ENCODE measurements at regions not wholly inside any gene's neighbourhood (a gene's known extent, or its start where the extent isn't known, plus 50 kb on each side); places are given as distances from the start of the nearest gene placed in this dataset.

- Mint-ChIP-seq H3K9me3 (peaks cover 15% of the 10 kb centered on the region), H3K27ac (peak overlapping the region; percentile 5), H3K4me1 (no peaks in the 10 kb centered on the region), H3K4me3 (no peak overlapping the region), H3K27me3 (peaks cover 9% of the 10 kb centered on the region), H3K36me3 (no peaks in the 10 kb centered on the region)
These were observed 482.5 kb downstream of the PTPRU start for GRCh38 chr1:29718791-29719190.

DNA sequence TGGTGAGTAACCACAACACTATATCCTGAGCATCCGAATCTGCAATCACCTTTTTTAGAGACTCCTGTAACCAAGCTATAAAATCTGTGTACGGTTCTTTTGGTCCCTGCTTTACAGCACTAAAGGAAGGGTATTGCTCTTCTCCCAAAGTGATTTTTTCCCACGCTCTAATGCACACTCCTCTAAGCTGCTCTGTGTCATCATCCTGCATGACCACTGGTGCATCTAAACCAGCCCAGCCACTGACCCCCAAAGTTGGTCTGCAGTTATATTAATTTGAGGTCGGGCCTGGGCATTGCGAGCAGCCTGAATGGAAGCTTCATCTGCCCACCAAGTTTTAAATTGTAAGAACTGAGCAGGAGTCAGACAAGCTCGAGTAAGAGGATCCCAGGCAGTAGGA is 480.0 kb downstream of the PTPRU start:
- no peaks in the 10 kb centered on the region for H3K4me1 Mint-ChIP-seq
- H3K27ac Mint-ChIP-seq = no peak overlapping the region
- H3K9me3 Mint-ChIP-seq = peaks cover 15% of the 10 kb centered on the region
- no peak overlapping the region for H3K4me3 Mint-ChIP-seq
- peaks cover 18% of the 10 kb centered on the region for H3K27me3 Mint-ChIP-seq
- H3K36me3 Mint-ChIP-seq = no peaks in the 10 kb centered on the region

DNA sequence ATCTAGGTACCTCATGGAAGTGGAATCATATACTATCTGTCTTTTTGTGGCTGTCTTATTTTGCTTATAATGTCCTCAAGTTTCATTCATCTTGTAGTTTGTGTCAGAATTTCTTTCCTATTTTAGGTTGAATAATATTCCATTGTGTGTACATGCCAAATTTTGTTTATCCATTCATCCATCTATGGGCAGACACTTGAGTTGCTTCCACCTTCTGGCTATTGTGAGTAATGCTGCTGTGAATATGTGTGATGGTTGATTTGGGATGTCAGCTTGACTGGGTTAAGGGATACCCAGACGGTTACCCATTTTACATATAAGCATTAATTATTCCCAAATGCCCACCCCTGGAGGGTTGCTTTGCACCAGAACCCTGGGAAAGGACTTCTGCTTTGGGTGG is 477.5 kb downstream of the PTPRU start:
- Mint-ChIP-seq H3K27me3 (peaks cover 11% of the 10 kb centered on the region), H3K36me3 (no peaks in the 10 kb centered on the region), H3K4me3 (no peak overlapping the region), H3K4me1 (no peaks in the 10 kb centered on the region), H3K27ac (no peak overlapping the region), H3K9me3 (peaks cover 10% of the 10 kb centered on the region)

DNA sequence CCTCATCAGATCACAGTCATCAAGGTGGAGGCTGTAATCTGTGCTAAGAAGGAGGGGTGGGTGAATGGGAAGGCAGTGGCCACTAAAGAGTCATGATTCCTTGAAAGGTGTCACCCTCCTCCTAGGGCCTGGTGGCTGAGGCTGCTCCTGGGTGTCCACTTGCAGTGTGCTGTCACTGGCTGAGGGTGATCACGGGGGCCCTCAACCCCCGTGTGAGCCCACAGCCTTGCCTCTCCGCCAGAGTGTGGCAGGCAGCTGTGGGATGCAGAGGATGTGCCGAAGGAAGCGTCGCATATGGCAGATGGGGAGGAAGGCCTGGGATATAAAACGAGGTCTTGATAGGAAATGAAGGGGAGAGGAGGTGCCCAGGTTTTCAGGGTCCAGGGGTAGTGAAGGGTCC is 476.5 kb downstream of the PTPRU start:
- no peak overlapping the region for H3K4me3 Mint-ChIP-seq
- H3K4me1 Mint-ChIP-seq = no peaks in the 10 kb centered on the region
- H3K36me3 Mint-ChIP-seq = no peaks in the 10 kb centered on the region
- H3K9me3 Mint-ChIP-seq = peaks cover 7% of the 10 kb centered on the region
- H3K27ac Mint-ChIP-seq = no peak overlapping the region
- peaks cover 12% of the 10 kb centered on the region for H3K27me3 Mint-ChIP-seq

GRCh38 chr1:29712284-29712651 is 475.9 kb downstream of the PTPRU start:
- no peak overlapping the region for H3K4me3 Mint-ChIP-seq
- no peaks in the 10 kb centered on the region for H3K4me1 Mint-ChIP-seq
- no peaks in the 10 kb centered on the region for H3K36me3 Mint-ChIP-seq
- H3K27me3 Mint-ChIP-seq = peaks cover 12% of the 10 kb centered on the region
- no peak overlapping the region for H3K27ac Mint-ChIP-seq
- peaks cover 3% of the 10 kb centered on the region for H3K9me3 Mint-ChIP-seq

DNA sequence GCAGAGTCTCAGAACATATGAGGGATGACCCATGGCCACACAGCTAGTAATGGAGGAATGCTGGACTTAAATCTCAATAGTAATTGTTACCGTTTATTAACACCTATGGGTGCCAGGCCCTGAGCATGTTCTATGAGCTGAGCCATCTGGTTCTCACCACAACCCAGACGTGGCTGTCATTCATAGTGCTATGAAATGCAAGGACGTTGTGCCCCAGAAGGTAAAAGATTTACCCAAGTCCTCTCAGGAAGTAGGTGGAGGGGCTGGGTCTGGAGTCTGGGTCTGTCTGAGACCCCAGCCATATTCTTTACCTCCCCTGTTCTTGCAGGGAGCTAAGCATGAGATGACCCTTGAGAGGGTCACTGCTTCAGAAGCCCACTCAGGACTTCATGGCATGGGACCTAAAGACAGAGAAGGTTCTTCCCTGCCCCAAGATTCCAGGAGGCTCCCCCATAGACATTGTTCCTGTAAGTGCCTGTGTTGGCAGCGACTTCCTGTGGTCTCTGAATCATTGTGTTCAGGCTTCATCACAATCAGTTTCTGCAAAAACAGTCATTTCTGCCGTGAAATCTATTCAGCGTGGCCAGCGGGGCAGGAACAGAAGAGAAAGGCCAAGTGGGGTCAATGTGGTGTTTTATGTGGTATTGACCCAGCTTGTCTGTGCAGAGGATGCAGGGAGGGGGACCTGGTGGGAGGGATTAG is 475.4 kb downstream of the PTPRU start:
- Mint-ChIP-seq H3K27ac (no peak overlapping the region), H3K36me3 (no peaks in the 10 kb centered on the region), H3K27me3 (peaks cover 12% of the 10 kb centered on the region), H3K9me3 (no peaks in the 10 kb centered on the region), H3K4me3 (no peak overlapping the region), H3K4me1 (no peaks in the 10 kb centered on the region)

DNA sequence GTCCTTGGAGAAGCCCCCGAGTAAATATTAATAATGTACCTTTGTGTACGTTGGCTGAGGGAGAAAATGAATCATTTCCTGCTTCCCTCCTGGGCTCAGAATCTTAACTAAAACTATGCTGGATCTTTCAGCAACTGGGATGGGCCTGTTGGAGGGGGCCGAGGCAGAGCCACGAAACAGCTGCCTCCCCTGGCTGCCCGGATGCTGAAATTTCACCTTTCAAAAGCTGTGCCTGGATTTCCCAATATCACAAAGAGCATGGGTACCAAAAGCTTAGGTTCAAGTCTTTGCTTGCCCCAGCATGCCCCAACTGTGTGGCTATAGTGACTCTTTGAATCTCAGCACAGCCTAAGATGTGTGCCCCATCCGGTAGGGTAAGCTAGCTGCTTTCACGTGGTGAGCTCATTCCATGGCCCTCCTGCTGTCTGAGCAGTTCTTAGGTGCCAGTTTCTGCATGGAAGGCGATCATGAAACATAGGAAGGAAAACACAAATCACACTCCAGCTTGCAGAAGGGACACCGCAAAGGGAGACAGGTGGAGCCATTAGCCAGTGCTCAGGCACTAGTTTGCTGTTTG is 473.5 kb downstream of the PTPRU start:
- H3K4me1 Mint-ChIP-seq = no peaks in the 10 kb centered on the region
- no peak overlapping the region for H3K27ac Mint-ChIP-seq
- H3K27me3 Mint-ChIP-seq = peaks cover 30% of the 10 kb centered on the region
- no peak overlapping the region for H3K4me3 Mint-ChIP-seq
- no peaks in the 10 kb centered on the region for H3K36me3 Mint-ChIP-seq
- no peaks in the 10 kb centered on the region for H3K9me3 Mint-ChIP-seq

DNA sequence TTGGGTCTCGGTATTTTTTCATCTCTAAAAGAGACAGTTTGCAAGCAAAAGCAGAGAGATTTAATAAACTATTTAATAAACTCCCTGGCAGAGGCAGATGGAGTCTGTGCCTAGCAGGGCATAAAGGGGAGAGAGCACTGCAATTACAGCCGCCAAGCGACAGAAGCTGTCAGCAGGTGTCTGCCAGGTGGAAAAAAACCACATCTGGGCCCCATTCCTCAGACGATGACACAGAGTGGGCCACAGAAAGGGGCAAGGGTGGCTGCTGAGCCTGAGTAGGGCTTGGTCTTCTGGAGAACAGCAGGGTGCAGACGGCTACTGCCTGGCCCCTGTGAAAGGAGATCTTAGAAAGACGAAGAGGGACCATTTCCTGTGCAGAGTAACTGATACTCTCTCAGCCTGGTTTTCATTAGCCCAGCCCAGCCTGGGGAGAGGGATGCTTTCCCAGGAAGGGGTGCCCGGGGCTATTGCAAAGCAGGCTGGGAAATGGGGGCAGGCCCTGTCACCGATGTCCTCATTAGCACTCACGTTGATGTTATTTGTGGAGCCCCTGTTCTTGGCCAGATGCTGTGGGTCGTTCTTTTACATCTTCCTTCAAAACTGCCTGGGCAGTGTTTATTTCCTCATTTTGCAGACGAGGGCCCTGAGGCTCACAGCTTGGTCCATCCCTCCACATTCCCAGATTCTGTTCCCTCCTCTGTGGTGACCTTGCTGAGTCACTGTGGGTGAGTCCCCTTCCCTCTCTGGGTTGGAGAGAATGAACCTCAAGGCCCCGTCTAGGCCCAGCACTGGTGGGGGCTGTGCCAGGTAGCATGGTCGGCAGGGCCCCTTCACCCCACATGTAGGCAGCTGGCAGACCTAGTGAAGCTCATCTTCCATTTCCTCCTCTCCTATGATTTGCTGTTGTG is 472.7 kb downstream of the PTPRU start:
- Mint-ChIP-seq H3K27me3 (peaks cover 34% of the 10 kb centered on the region), H3K27ac (no peak overlapping the region), H3K36me3 (no peaks in the 10 kb centered on the region), H3K4me1 (no peaks in the 10 kb centered on the region), H3K4me3 (no peak overlapping the region), H3K9me3 (no peaks in the 10 kb centered on the region)

- Mint-ChIP-seq H3K27ac (no peak overlapping the region), H3K4me3 (no peak overlapping the region), H3K9me3 (no peaks in the 10 kb centered on the region), H3K36me3 (no peaks in the 10 kb centered on the region), H3K27me3 (peaks cover 36% of the 10 kb centered on the region), H3K4me1 (no peaks in the 10 kb centered on the region)
These were observed 472.1 kb downstream of the PTPRU start for GRCh38 chr1:29708381-29708780.

DNA sequence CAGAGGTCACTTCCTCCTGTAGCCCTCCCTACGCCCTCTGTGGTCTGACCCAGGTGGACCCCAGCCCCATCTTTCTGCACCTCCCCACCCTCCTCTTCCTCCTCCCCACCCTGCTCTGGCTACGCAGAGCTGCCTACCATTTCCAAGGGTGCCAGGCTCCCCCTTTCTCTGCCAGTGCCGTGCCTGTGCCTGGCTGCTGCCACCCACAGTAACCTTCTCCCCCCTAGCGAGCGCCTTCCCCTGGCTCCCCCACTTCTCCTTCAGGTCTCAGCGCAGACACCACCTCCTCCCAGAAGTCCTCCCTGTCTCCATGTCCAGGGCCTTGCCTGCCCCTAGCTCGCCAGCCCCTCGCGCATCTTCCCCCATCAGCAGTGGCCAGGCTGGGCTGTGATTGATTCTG is 471.5 kb downstream of the PTPRU start:
- Mint-ChIP-seq H3K4me3 (no peak overlapping the region), H3K27me3 (peaks cover 34% of the 10 kb centered on the region), H3K27ac (no peak overlapping the region), H3K36me3 (no peaks in the 10 kb centered on the region), H3K4me1 (no peaks in the 10 kb centered on the region), H3K9me3 (no peaks in the 10 kb centered on the region)

DNA sequence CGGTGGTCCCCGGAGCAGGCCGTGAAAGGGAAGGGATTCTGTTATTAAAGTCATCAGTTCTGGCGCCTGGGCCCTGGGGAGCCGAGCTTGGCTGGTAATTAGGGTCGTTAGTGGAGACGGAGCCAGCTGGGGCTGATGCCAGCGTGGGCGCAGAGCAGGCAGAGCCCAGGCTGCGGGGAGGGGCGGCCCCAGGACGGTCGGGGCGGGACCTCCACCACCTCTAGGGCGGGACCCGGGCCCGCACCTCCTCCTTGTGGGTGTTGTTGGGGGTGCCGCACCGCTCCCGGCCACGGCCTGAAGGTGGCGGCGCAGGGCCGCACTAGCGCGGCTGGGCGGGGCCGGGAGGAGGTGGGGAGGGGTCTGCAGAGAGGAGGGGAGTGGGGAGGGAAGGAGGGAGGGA is 470.6 kb downstream of the PTPRU start:
- Mint-ChIP-seq H3K27me3 (peaks cover 34% of the 10 kb centered on the region), H3K27ac (no peak overlapping the region), H3K4me3 (no peak overlapping the region), H3K9me3 (no peaks in the 10 kb centered on the region), H3K4me1 (no peaks in the 10 kb centered on the region), H3K36me3 (no peaks in the 10 kb centered on the region)

GRCh38 chr1:29704430-29704829 is 468.1 kb downstream of the PTPRU start:
- no peak overlapping the region for H3K27ac Mint-ChIP-seq
- H3K4me3 Mint-ChIP-seq = no peak overlapping the region
- H3K4me1 Mint-ChIP-seq = no peaks in the 10 kb centered on the region
- H3K36me3 Mint-ChIP-seq = no peaks in the 10 kb centered on the region
- H3K9me3 Mint-ChIP-seq = no peaks in the 10 kb centered on the region
- H3K27me3 Mint-ChIP-seq = peaks cover 37% of the 10 kb centered on the region

DNA sequence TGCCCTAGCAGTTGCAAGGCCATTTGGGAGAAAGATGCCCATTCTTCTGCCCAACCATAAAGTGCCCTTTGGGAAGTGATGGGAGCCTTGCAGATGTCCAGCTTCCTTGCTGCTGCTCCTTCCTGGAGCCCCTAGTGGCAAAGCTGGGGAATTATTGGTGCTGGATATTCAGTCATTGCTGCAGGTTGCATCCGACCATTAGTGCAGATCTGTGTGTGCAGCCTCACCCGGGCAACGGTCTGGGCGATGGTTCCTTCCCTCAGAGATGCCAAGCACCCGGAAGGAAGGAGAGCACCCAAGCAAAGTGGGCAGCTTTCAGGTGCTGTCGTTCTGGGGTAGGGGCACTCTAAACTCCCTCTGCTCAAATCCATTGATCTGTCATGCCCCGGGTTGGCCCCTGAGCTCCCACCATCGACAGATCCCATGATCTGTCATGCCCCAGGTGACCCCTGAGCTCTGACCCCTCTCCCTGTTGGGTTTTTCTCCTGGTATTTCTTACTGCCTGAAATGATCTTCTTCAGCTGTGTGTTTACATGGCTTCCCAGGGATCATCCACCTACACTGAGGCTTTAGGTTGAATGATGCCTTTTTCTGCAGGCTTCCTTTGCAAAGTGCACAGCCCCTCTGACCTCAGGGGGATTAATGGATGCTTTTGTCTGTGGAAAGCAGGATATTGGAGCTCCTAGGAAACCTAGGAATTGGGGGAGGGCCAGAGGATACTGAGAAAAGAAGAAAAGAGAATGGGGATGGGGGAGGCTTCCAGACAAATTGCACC is 467.5 kb downstream of the PTPRU start:
- Mint-ChIP-seq H3K4me3 (no peak overlapping the region), H3K9me3 (no peaks in the 10 kb centered on the region), H3K4me1 (no peaks in the 10 kb centered on the region), H3K27me3 (peaks cover 40% of the 10 kb centered on the region), H3K27ac (no peak overlapping the region), H3K36me3 (no peaks in the 10 kb centered on the region)

DNA sequence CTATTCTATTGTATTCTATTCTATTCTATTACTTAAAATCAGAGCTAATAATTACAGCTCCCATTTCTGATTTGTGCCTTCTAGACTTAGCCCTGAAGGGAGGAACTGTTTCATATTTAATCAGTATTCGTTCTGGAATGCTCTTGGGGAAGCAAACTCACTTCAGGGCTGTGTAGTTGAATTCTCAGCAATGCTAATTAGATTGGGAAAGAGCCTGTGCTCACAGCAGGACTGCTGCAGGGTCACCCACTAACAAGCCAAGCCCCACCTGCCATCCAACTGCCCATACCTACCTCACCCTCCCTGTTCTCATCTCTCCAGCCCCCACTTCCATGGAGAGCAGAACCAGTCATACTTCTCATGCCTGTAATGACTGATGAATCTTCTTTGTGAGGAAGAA is 464.2 kb downstream of the PTPRU start:
- no peaks in the 10 kb centered on the region for H3K9me3 Mint-ChIP-seq
- no peak overlapping the region for H3K4me3 Mint-ChIP-seq
- H3K4me1 Mint-ChIP-seq = no peaks in the 10 kb centered on the region
- no peaks in the 10 kb centered on the region for H3K36me3 Mint-ChIP-seq
- H3K27ac Mint-ChIP-seq = no peak overlapping the region
- peaks cover 30% of the 10 kb centered on the region for H3K27me3 Mint-ChIP-seq

DNA sequence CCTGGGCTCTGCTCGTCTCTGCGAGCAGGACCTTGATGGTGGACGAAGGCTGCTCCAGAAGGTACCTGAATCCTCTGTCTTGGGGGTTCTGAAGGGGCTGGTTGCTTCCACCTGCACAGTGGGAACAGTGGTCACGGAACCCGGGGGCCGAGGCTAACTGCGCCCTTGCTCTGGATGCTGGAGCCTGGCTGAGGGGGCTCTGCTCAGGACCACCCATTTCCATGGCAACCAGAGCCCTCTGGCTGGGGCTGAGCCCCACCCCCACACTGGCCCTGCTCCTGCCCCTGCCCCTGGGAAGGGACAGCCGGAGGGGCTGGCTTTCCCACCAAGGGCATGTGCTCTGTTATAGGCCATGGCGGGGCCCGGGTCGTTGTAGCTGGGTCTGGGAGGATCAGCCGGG is 462.3 kb downstream of the PTPRU start:
- H3K9me3 Mint-ChIP-seq = no peaks in the 10 kb centered on the region

More for the DNA sequence above, 462.3 kb downstream of the PTPRU start:
- Mint-ChIP-seq H3K36me3 (no peaks in the 10 kb centered on the region), H3K4me1 (no peaks in the 10 kb centered on the region), H3K27me3 (peaks cover 17% of the 10 kb centered on the region), H3K27ac (no peak overlapping the region), H3K4me3 (no peak overlapping the region)
